IMR-90 (cell line): ENCODE measurements at regions not wholly inside any gene's neighbourhood (a gene's known extent, or its start where the extent isn't known, plus 50 kb on each side); places are given as distances from the start of the nearest gene placed in this dataset.

Experiments used
- ATAC-seq: fragments of 200-7000 bp; cut with Tn5 transposase; 2 replicates; pipeline ENCODE4 v1.9.1; 2020; ENCODE audit warnings: low read depth, mild to moderate bottlenecking, moderate library complexity
- BruUV-seq: library from RNA; stranded (reverse); fragments of 400-500 nt; replicated peaks from 2 replicates; lab custom pipeline; 2021; lab: Mats Ljungman, UMichigan
- CTCF ChIA-PET: fragments of 300-600 bp; formaldehyde crosslinking; extraction: SDS; loops from one replicate; lab custom pipeline; 2021; ENCODE audit warnings: antibody characterized with exemption; lab: Yijun Ruan, JAX
- POLR2A ChIA-PET: fragments of 300-600 bp; sonication (Branson Sonifier 250); formaldehyde crosslinking; loops from one replicate; lab custom pipeline; 2022; ENCODE audit warnings: antibody characterized with exemption; ENCODE audit not compliant: unreplicated experiment; lab: Charles Lee
- DNase-seq: peaks from one replicate; pipeline ENCODE4 v3.0.0; 2013
- H2AFZ ChIP-seq: replicated peaks from 2 replicates; pipeline ENCODE3; 2013; ENCODE audit warnings: low read length, mild to moderate bottlenecking; ENCODE audit not compliant: poor library complexity
- H2AK5ac ChIP-seq: 2 replicates; pipeline ENCODE4 v1.6.1; 2013; ENCODE audit warnings: low read depth, low read length, inconsistent platforms
- H2AK9ac ChIP-seq: replicated peaks from 2 replicates; pipeline ENCODE3; 2013; ENCODE audit warnings: mild to moderate bottlenecking, low read depth, low read length, moderate library complexity; ENCODE audit not compliant: poor library complexity
- H2BK120ac ChIP-seq: 2 replicates; pipeline ENCODE4 v1.6.1; 2013; ENCODE audit warnings: low read depth, low read length, inconsistent platforms
- H2BK15ac ChIP-seq: 3 replicates; pipeline ENCODE4 v1.6.1; 2013; ENCODE audit warnings: low read depth, low read length, inconsistent platforms
- H2BK20ac ChIP-seq: 2 replicates; pipeline ENCODE4 v1.6.1; 2013; ENCODE audit warnings: low read depth, mild to moderate bottlenecking, inconsistent platforms, low read length, moderate library complexity
- H2BK5ac ChIP-seq: 2 replicates; pipeline ENCODE4 v1.6.1; 2013; ENCODE audit warnings: mild to moderate bottlenecking, low read depth, low read length, inconsistent platforms; ENCODE audit not compliant: poor library complexity, severe bottlenecking
- H3K14ac ChIP-seq: replicated peaks from 2 replicates; pipeline ENCODE4 v1.6.1; 2013; ENCODE audit warnings: low read depth, low read length, inconsistent platforms
- H3K18ac ChIP-seq: 2 replicates; pipeline ENCODE4 v1.6.1; 2013; ENCODE audit warnings: low read depth, low read length, control low read depth
- H3K23ac ChIP-seq: 2 replicates; pipeline ENCODE4 v1.6.1; 2013; ENCODE audit warnings: low read depth, low read length, inconsistent platforms
- H3K27ac ChIP-seq: 2 replicates; pipeline ENCODE4 v1.5.1; 2013; ENCODE audit warnings: mild to moderate bottlenecking, control low read depth, low read length; ENCODE audit not compliant: insufficient read depth
- H3K27me3 ChIP-seq: 2 replicates; pipeline ENCODE4 v1.6.1; 2013; ENCODE audit warnings: low read length; ENCODE audit not compliant: control insufficient read depth, insufficient read depth
- H3K36me3 ChIP-seq: 2 replicates; pipeline ENCODE4 v1.6.1; 2013; ENCODE audit warnings: low read length, mixed read lengths; ENCODE audit not compliant: control insufficient read depth, insufficient read depth
- H3K4ac ChIP-seq: 2 replicates; pipeline ENCODE4 v1.6.1; 2013; ENCODE audit warnings: low read depth, low read length, inconsistent platforms
- H3K4me1 ChIP-seq: 2 replicates; pipeline ENCODE4 v1.6.1; 2013; ENCODE audit warnings: low read length, mixed read lengths; ENCODE audit not compliant: control insufficient read depth, insufficient read depth
- H3K4me2 ChIP-seq: 2 replicates; pipeline ENCODE4 v1.6.1; 2013; ENCODE audit warnings: low read depth, mild to moderate bottlenecking, control low read depth, low read length, moderate library complexity
- H3K4me3 ChIP-seq: 2 replicates; pipeline ENCODE4 v1.5.1; 2013; ENCODE audit warnings: low read depth, mild to moderate bottlenecking, control low read depth, low read length, moderate library complexity; ENCODE audit not compliant: insufficient read depth
- H3K56ac ChIP-seq: 2 replicates; pipeline ENCODE4 v1.6.1; 2013; ENCODE audit warnings: low read length, inconsistent platforms; ENCODE audit not compliant: insufficient read depth; ENCODE audit errors: extremely low read depth
- H3K79me1 ChIP-seq, 2 experiments: 2 replicates each; pipeline ENCODE4 v1.6.1; 2013; ENCODE audit warnings: low read length in 2 of 2, inconsistent platforms in 1 of 2, low read depth in 1 of 2
- H3K9ac ChIP-seq: 2 replicates; pipeline ENCODE4 v1.6.1; 2013; ENCODE audit warnings: low read depth, low read length, control low read depth
- H3K9me1 ChIP-seq: 2 replicates; pipeline ENCODE4 v1.6.1; 2013; ENCODE audit warnings: low read length, inconsistent platforms; ENCODE audit not compliant: insufficient read depth
- H3K9me3 ChIP-seq: 2 replicates; pipeline ENCODE4 v1.6.1; 2013; ENCODE audit warnings: low read length; ENCODE audit not compliant: control insufficient read depth, insufficient read depth
- H4K20me1 ChIP-seq: 2 replicates; pipeline ENCODE4 v1.6.1; 2013; ENCODE audit warnings: low read length, inconsistent platforms; ENCODE audit not compliant: insufficient read depth
- H4K5ac ChIP-seq: 2 replicates; pipeline ENCODE4 v1.6.1; 2013; ENCODE audit warnings: mild to moderate bottlenecking, low read depth, low read length, control low read depth
- H4K8ac ChIP-seq, 2 experiments: 2 replicates each; pipeline ENCODE4 v1.6.1; 2013; ENCODE audit warnings: low read depth in 2 of 2, low read length in 2 of 2, control low read depth in 1 of 2, inconsistent platforms in 1 of 2
- H4K91ac ChIP-seq: 2 replicates; pipeline ENCODE4 v1.6.1; 2013; ENCODE audit warnings: low read depth, low read length, inconsistent platforms; ENCODE audit not compliant: insufficient read depth
- FOS ChIP-seq: fragments of 150-350 bp; IDR thresholded peaks from 2 replicates; pipeline ENCODE4 v1.6.1; 2016; ENCODE audit warnings: low read depth, low read length
- RCOR1 ChIP-seq: IDR thresholded peaks from 2 replicates; pipeline ENCODE4 v1.6.1; 2012; ENCODE audit warnings: mild to moderate bottlenecking, low read length, improper control_type of control experiment; ENCODE audit not compliant: insufficient replicate concordance
- WGBS, 2 experiments: methylation state at CpG; one replicate each; pipeline versions ENCODE4 v1.1.5 to v1.1.7; 2013; ENCODE audit warnings: missing lambda C conversion rate in 2 of 2; ENCODE audit not compliant: insufficient read length in 1 of 2; ENCODE audit errors: extremely low coverage in 2 of 2; 5-methylcytosine and 5-hydroxymethylcytosine counted together
- dilution Hi-C: fragments of 300-500 bp; cut with HindIII; formaldehyde crosslinking; loops from one replicate; pipeline ENCODE4 v1.14.3; 2018; ENCODE audit warnings: low sequenced_read_pairs; ENCODE audit not compliant: unreplicated experiment
- in situ Hi-C: fragments of 300-500 bp; cut with MboI; formaldehyde crosslinking; loops from 3 replicates; pipeline ENCODE4 v1.14.3; 2019; ENCODE audit warnings: low sequenced_read_pairs, inconsistent platforms, mixed read lengths
- intact Hi-C: fragments of 100-400 bp; cut with micrococcal nuclease; formaldehyde crosslinking; loops from 2 replicates; pipeline ENCODE4 v1.10.0; 2022
- TF ChIP-seq, protein P1 (sequence below): conservative IDR thresholded peaks from 2 replicates; pipeline ENCODE4 v1.5.1; 2012; ENCODE audit warnings: mild to moderate bottlenecking, low read depth, low read length, improper control_type of control experiment
- TF ChIP-seq, protein P2 (sequence below): fragments of 150-350 bp; IDR thresholded peaks from 2 replicates; pipeline ENCODE4 v1.6.1; 2017; ENCODE audit warnings: mild to moderate bottlenecking, antibody characterized with exemption, low read length, low read depth

DNA sequence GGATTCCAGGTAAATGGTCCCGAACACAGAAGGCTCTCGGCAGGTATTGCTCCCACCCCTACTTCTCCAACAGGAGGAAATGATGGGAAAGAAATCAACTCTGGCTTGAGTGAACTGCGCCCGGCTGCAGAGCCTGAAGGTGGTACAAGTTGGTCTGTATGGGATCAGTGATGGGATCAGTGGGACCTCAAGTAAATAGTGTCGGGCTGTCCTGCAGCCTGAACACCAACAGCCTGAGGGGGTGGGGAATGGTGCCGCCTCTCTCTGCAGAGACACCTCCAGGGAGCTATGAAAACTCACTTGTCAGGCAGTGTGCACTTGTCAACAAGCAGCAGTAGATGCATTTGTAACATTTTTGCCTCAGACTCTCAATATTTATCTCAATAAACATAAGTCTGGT lies 183.5 kb downstream of the MATN1 start:
- H3K56ac ChIP-seq: no peak overlapping the region
- POLR2A ChIA-PET: no interaction called here
- H3K36me3 ChIP-seq: no peaks in the 10 kb centered on the region
- H3K27ac ChIP-seq: no peak overlapping the region
- TF ChIP-seq, protein P1, sequence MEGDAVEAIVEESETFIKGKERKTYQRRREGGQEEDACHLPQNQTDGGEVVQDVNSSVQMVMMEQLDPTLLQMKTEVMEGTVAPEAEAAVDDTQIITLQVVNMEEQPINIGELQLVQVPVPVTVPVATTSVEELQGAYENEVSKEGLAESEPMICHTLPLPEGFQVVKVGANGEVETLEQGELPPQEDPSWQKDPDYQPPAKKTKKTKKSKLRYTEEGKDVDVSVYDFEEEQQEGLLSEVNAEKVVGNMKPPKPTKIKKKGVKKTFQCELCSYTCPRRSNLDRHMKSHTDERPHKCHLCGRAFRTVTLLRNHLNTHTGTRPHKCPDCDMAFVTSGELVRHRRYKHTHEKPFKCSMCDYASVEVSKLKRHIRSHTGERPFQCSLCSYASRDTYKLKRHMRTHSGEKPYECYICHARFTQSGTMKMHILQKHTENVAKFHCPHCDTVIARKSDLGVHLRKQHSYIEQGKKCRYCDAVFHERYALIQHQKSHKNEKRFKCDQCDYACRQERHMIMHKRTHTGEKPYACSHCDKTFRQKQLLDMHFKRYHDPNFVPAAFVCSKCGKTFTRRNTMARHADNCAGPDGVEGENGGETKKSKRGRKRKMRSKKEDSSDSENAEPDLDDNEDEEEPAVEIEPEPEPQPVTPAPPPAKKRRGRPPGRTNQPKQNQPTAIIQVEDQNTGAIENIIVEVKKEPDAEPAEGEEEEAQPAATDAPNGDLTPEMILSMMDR: no peak
- TF ChIP-seq, protein P2, sequence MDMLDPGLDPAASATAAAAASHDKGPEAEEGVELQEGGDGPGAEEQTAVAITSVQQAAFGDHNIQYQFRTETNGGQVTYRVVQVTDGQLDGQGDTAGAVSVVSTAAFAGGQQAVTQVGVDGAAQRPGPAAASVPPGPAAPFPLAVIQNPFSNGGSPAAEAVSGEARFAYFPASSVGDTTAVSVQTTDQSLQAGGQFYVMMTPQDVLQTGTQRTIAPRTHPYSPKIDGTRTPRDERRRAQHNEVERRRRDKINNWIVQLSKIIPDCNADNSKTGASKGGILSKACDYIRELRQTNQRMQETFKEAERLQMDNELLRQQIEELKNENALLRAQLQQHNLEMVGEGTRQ: no peak
- TF ChIP-seq FOS: no peak
- no peak for TF ChIP-seq RCOR1
- BruUV-seq: no TSS peak
- H4K5ac ChIP-seq: no peak overlapping the region
- H3K4me1 ChIP-seq: no peaks in the 10 kb centered on the region
- H3K27me3 ChIP-seq: no peaks in the 10 kb centered on the region
- no peaks in the 10 kb centered on the region for H3K9me3 ChIP-seq
- in situ Hi-C loops: no loop called here
- no peak overlapping the region for H2BK5ac ChIP-seq
- H3K9ac ChIP-seq: no peak overlapping the region
- no peak for DNase-seq
- H4K91ac ChIP-seq: no peak overlapping the region
- H3K18ac ChIP-seq: no peak overlapping the region
- H2BK120ac ChIP-seq: no peak overlapping the region
- no peak overlapping the region for H3K4ac ChIP-seq
- no peaks in the 10 kb centered on the region for H4K20me1 ChIP-seq
- no peak overlapping the region for H3K4me2 ChIP-seq
- H3K79me1 ChIP-seq: no peaks in the 10 kb centered on the region
- H4K8ac ChIP-seq: no peak overlapping the region
- intact Hi-C loops: no loop called here
- no peak overlapping the region for H2AK9ac ChIP-seq
- CTCF ChIA-PET: no interaction called here
- no peak overlapping the region for H2BK20ac ChIP-seq
- dilution Hi-C loops: no loop called here
- no peak overlapping the region for H3K14ac ChIP-seq
- WGBS, 2 experiments: no CpG with 5 or more reads among the region's 6 CpGs
- no peaks in the 10 kb centered on the region for H3K9me1 ChIP-seq
- no peak overlapping the region for H2AFZ ChIP-seq
- no peak for ATAC-seq
- H3K23ac ChIP-seq: no peak overlapping the region
- no peak overlapping the region for H3K4me3 ChIP-seq
- H2AK5ac ChIP-seq: no peak overlapping the region
- no peak overlapping the region for H2BK15ac ChIP-seq
